Fibroblast of skin of right quadriceps (primary cell): ENCODE measurements at regions not wholly inside any gene's neighbourhood (a gene's known extent, or its start where the extent isn't known, plus 50 kb on each side); places are given as distances from the start of the nearest gene placed in this dataset.
"Not testable (repeated sequence)": the region's sequence is repeated elsewhere in the genome, so short reads cannot be mapped to it uniquely, and the experiment has no call there.

ENCODE experiments used
- DNase-seq: peaks from one replicate; pipeline ENCODE4 v3.0.0-alpha.2; 2013

DNA sequence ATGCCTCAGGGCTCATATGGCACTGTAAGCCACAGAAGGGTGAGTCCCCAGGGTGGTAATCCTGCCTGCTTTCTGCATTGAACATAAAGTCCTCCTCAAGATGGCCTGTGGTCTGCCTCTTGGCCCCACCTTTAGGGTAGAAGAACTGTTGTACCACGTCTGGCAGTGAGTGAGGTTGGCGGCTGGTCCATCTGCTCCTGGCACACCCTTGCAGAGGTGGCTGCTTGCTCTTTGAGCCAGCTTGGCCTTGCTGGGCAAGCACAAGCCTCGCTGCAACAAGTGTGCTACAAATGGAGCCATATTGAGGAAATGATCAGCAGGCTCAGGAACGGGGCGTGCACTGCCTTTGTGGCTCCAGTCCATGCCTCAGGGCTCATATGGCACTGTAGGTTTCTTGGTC lies 1524.0 kb upstream of the USP9Y start:
- not testable (repeated sequence) for DNase-seq

- not testable (repeated sequence) for DNase-seq
These were observed 1499.9 kb upstream of the USP9Y start for GRCh38 chrY:11201133-11201532.

DNA sequence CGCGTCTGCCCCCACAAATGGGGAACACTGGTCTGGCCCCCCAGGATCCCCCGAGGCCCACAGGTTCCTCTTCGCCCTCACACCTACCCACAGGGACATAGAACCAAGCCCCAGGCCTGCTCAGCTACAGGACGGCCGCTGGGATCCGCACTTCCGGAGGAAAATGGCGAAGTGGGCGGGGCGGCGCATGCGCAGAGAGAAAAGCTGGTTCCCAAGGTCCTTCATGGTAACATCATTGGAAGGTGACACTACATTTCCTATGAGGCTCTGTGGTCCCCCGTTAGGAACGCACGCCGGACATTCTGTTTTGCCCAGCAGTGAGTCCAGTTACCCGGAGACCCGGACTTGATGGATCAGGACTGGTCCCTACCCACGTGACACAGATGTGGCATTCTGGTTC lies 1486.2 kb upstream of the USP9Y start:
- DNase-seq = peak; percentile 1
